Mammary epithelial cell (primary cell): ENCODE measurements at regions not wholly inside any gene's neighbourhood (a gene's known extent, or its start where the extent isn't known, plus 50 kb on each side); places are given as distances from the start of the nearest gene placed in this dataset.
"Not testable (repeated sequence)": the region's sequence is repeated elsewhere in the genome, so short reads cannot be mapped to it uniquely, and the experiment has no call there.

Experiments
- EZH2 ChIP-seq: IDR thresholded peaks from 2 replicates; pipeline ENCODE4 v1.6.1; 2012; ENCODE audit warnings: low read length, inconsistent platforms, borderline replicate concordance
- TF ChIP-seq, protein P1 (sequence below), 2 donors: IDR thresholded peaks in 1 of 2; conservative IDR thresholded peaks in 1 of 2; 2 replicates each; pipeline ENCODE4 v1.5.1; 2011 to 2012; ENCODE audit warnings: inconsistent platforms in 2 of 2, low read length in 2 of 2, mild to moderate bottlenecking in 2 of 2, control low read depth in 1 of 2, low read depth in 1 of 2; ENCODE audit not compliant: insufficient read depth in 1 of 2; ENCODE audit errors: extremely low read depth in 1 of 2

DNA sequence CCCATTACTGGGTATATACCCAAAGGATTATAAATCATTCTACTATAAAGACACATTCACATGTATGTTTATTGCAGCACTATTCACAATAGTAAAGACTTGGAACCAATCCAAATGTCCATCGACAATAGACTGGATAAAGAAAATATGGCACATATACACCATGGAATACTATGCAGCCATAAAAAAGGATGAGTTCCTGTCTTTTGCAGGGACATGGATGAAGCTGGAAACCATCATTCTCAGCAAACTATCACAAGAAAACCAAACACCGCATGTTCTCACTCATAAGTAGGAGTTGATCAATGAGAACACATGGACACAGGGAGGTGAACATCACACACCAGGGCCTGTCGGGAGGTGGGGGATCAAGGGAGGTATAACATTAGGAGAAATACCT lies 62.2 kb upstream of the FBXL17 start:
- TF ChIP-seq, protein P1, sequence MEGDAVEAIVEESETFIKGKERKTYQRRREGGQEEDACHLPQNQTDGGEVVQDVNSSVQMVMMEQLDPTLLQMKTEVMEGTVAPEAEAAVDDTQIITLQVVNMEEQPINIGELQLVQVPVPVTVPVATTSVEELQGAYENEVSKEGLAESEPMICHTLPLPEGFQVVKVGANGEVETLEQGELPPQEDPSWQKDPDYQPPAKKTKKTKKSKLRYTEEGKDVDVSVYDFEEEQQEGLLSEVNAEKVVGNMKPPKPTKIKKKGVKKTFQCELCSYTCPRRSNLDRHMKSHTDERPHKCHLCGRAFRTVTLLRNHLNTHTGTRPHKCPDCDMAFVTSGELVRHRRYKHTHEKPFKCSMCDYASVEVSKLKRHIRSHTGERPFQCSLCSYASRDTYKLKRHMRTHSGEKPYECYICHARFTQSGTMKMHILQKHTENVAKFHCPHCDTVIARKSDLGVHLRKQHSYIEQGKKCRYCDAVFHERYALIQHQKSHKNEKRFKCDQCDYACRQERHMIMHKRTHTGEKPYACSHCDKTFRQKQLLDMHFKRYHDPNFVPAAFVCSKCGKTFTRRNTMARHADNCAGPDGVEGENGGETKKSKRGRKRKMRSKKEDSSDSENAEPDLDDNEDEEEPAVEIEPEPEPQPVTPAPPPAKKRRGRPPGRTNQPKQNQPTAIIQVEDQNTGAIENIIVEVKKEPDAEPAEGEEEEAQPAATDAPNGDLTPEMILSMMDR (conservative IDR thresholded peaks at IDR 0.05 in 1 of 2, IDR thresholded peaks at IDR 0.05 in 1 of 2; ENCODE audit: extremely low read depth in 1 of 2, insufficient read depth in 1 of 2, low read depth in 1 of 2, low read length in 2 of 2), result not testable (repeated sequence)
- not testable (repeated sequence) for TF ChIP-seq EZH2
